Keratinocyte (primary cell): ENCODE measurements at regions not wholly inside any gene's neighbourhood (a gene's known extent, or its start where the extent isn't known, plus 50 kb on each side); places are given as distances from the start of the nearest gene placed in this dataset.

Source experiments
- EZH2 ChIP-seq: IDR thresholded peaks from one replicate; pipeline ENCODE4 v1.6.1; 2012; ENCODE audit warnings: inconsistent platforms, mild to moderate bottlenecking, low read length, moderate library complexity
- TF ChIP-seq, protein P1 (sequence below), 3 experiments: IDR thresholded peaks in 1 of 3; conservative IDR thresholded peaks in 1 of 3; optimal IDR thresholded peaks in 1 of 3; 2 replicates in 2 of 3; 3 replicates in 1 of 3; pipeline versions ENCODE3 to v1.5.1; 2011; ENCODE audit warnings: low read length in 3 of 3, mild to moderate bottlenecking in 3 of 3, moderate library complexity in 2 of 3, control low read depth in 1 of 3, inconsistent platforms in 1 of 3; ENCODE audit not compliant: insufficient read depth in 2 of 3; ENCODE audit errors: extremely low read depth in 1 of 3

DNA sequence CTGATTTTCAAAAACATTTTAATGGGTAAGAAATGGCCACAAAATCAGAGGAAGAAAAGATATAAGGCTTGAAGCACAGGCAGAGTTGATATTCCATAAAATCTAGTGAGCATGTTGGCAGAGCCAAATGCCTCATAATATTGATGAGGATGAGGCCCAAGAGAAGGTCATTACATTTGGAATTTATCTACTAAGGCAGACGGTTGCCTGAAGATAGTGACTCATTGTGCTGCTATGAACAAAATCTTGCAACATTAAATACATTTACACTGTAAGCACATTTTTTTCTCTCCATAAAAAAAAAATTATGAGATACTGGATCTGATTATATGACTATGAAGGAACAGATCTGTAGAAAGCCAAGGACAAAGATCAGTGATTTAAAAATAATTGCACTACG is 881.4 kb upstream of the CHORDC1 start:
- TF ChIP-seq, protein P1, sequence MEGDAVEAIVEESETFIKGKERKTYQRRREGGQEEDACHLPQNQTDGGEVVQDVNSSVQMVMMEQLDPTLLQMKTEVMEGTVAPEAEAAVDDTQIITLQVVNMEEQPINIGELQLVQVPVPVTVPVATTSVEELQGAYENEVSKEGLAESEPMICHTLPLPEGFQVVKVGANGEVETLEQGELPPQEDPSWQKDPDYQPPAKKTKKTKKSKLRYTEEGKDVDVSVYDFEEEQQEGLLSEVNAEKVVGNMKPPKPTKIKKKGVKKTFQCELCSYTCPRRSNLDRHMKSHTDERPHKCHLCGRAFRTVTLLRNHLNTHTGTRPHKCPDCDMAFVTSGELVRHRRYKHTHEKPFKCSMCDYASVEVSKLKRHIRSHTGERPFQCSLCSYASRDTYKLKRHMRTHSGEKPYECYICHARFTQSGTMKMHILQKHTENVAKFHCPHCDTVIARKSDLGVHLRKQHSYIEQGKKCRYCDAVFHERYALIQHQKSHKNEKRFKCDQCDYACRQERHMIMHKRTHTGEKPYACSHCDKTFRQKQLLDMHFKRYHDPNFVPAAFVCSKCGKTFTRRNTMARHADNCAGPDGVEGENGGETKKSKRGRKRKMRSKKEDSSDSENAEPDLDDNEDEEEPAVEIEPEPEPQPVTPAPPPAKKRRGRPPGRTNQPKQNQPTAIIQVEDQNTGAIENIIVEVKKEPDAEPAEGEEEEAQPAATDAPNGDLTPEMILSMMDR (optimal IDR thresholded peaks at IDR 0.05 in 1 of 3, IDR thresholded peaks at IDR 0.05 in 1 of 3, conservative IDR thresholded peaks at IDR 0.05 in 1 of 3; ENCODE audit: extremely low read depth in 1 of 3, insufficient read depth in 2 of 3, low read length in 3 of 3) = no peak
- no peak for TF ChIP-seq EZH2
